H1 (cell line): ENCODE measurements at regions not wholly inside any gene's neighbourhood (a gene's known extent, or its start where the extent isn't known, plus 50 kb on each side); places are given as distances from the start of the nearest gene placed in this dataset.

Source experiments
- CTCF ChIA-PET: fragments of 300-600 bp; sonication (Branson Sonifier 250); formaldehyde crosslinking; loops from one replicate; lab custom pipeline; 2021; ENCODE audit not compliant: partially characterized antibody; lab: Charles Lee
- POLR2A ChIA-PET: fragments of 300-600 bp; sonication (Branson Sonifier 250); formaldehyde crosslinking; loops from one replicate; lab custom pipeline; 2021; ENCODE audit warnings: inconsistent platforms; ENCODE audit not compliant: partially characterized antibody; lab: Charles Lee
- DNase-seq, 2 experiments: peaks; one replicate each; pipeline versions ENCODE4 v3.0.0 to v3.0.0-alpha.2; 2010 to 2022; ENCODE audit warnings: low spot score in 2 of 2, low read depth in 1 of 2, mixed read lengths in 1 of 2
- FAIRE-seq: peaks from 2 replicates; lab custom pipeline; 2011; peaks lifted over from hg19 to GRCh38; lab: Jason Lieb, UNC
- H2AFZ ChIP-seq: 2 replicates; pipeline ENCODE4 v1.8.1; 2012; ENCODE audit warnings: low read length, inconsistent platforms
- H2AK5ac ChIP-seq: 2 replicates; pipeline ENCODE4 v1.6.1; 2013; ENCODE audit warnings: low read depth, low read length
- H2BK120ac ChIP-seq: replicated peaks from 2 replicates; pipeline ENCODE3; 2013; ENCODE audit warnings: low read depth, low read length, inconsistent platforms
- H2BK12ac ChIP-seq: 2 replicates; pipeline ENCODE4 v1.6.1; 2013; ENCODE audit warnings: low read depth, low read length
- H2BK15ac ChIP-seq: 2 replicates; pipeline ENCODE4 v1.6.1; 2013; ENCODE audit warnings: low read length
- H2BK20ac ChIP-seq: 2 replicates; pipeline ENCODE4 v1.6.1; 2013; ENCODE audit warnings: low read length
- H2BK5ac ChIP-seq: 2 replicates; pipeline ENCODE4 v1.6.1; 2013; ENCODE audit warnings: low read depth, low read length
- H3K14ac ChIP-seq: 2 replicates; pipeline ENCODE4 v1.6.1; 2013; ENCODE audit warnings: inconsistent platforms; ENCODE audit not compliant: insufficient read length
- H3K18ac ChIP-seq: 2 replicates; pipeline ENCODE4 v1.6.1; 2013; ENCODE audit warnings: low read length; ENCODE audit errors: extremely low read depth
- H3K23ac ChIP-seq: 2 replicates; pipeline ENCODE4 v1.6.1; 2013; ENCODE audit warnings: inconsistent platforms; ENCODE audit not compliant: insufficient read length
- H3K23me2 ChIP-seq: 2 replicates; pipeline ENCODE4 v1.6.1; 2013; ENCODE audit warnings: low read depth, low read length
- H3K27ac ChIP-seq: 2 replicates; pipeline ENCODE4 v1.6.1; 2011; ENCODE audit warnings: low read depth, low read length, inconsistent platforms
- H3K27me3 ChIP-seq, 4 experiments: replicated peaks in 1 of 4; 1 replicate in 1 of 4; 2 replicates in 3 of 4; pipeline versions ENCODE4 v1.6.1 to v1.8.1; 2011 to 2013; ENCODE audit warnings: low read length in 3 of 4, mild to moderate bottlenecking in 3 of 4, inconsistent platforms in 2 of 4, mixed read lengths in 2 of 4, moderate library complexity in 1 of 4; ENCODE audit not compliant: control insufficient read depth in 3 of 4, insufficient read depth in 3 of 4; ENCODE audit errors: extremely low read depth in 1 of 4
- H3K36me3 ChIP-seq, 4 experiments: 2 replicates each; pipeline versions ENCODE4 v1.6.1 to v1.8.1; 2011 to 2013; ENCODE audit warnings: mild to moderate bottlenecking in 4 of 4, low read length in 3 of 4, moderate library complexity in 2 of 4, control low read depth in 1 of 4, inconsistent platforms in 1 of 4; ENCODE audit not compliant: insufficient read depth in 4 of 4, control insufficient read depth in 2 of 4
- H3K4ac ChIP-seq: replicated peaks from 2 replicates; pipeline ENCODE3; 2013; ENCODE audit warnings: low read length, low read depth, mixed read lengths, inconsistent platforms; ENCODE audit not compliant: insufficient read length
- H3K4me1 ChIP-seq, 4 experiments: replicated peaks in 1 of 4; 1 replicate in 1 of 4; 2 replicates in 3 of 4; pipeline versions ENCODE4 v1.6.1 to v1.8.1; 2011 to 2013; ENCODE audit warnings: low read length in 3 of 4, inconsistent platforms in 2 of 4, mixed read lengths in 1 of 4; ENCODE audit not compliant: insufficient read depth in 4 of 4, control insufficient read depth in 3 of 4
- H3K4me2 ChIP-seq, 2 experiments: 2 replicates each; pipeline versions ENCODE4 v1.6.1 to v1.8.1; 2011 to 2013; ENCODE audit warnings: low read depth in 2 of 2, low read length in 2 of 2, control low read depth in 1 of 2, inconsistent platforms in 1 of 2, mild to moderate bottlenecking in 1 of 2; ENCODE audit not compliant: insufficient read depth in 1 of 2
- H3K4me3 ChIP-seq, 4 experiments: fragments of 200-600, 300-600 bp in 1 of 4; sonication (generic), shearing (Covaris generic), sonication (Bioruptor Twin) in 1 of 4; 2 replicates each; pipeline versions ENCODE4 v1.5.1 to v1.8.1; 2011 to 2016; ENCODE audit warnings: low read length in 4 of 4, low read depth in 3 of 4, control low read depth in 2 of 4, inconsistent platforms in 2 of 4, mild to moderate bottlenecking in 2 of 4, mixed read lengths in 1 of 4, moderate library complexity in 1 of 4; ENCODE audit not compliant: insufficient read depth in 2 of 4; ENCODE audit errors: extremely low read depth in 1 of 4
- H3K56ac ChIP-seq: replicated peaks from 2 replicates; pipeline ENCODE3; 2013; ENCODE audit warnings: low read depth, mild to moderate bottlenecking, mixed read lengths, low read length, inconsistent platforms; ENCODE audit not compliant: insufficient read length
- H3K79me1 ChIP-seq: 2 replicates; pipeline ENCODE4 v1.6.1; 2013; ENCODE audit warnings: low read depth, low read length, control low read depth
- H3K79me2 ChIP-seq, 2 experiments: 2 replicates each; pipeline versions ENCODE4 v1.6.1 to v1.8.1; 2012 to 2013; ENCODE audit warnings: low read length in 2 of 2, mild to moderate bottlenecking in 2 of 2, inconsistent platforms in 1 of 2; ENCODE audit not compliant: insufficient read depth in 2 of 2, control insufficient read depth in 1 of 2
- H3K9ac ChIP-seq, 4 experiments: replicated peaks in 1 of 4; 1 replicate in 1 of 4; 2 replicates in 3 of 4; pipeline versions ENCODE4 v1.6.1 to v1.8.1; 2011 to 2013; ENCODE audit warnings: low read depth in 3 of 4, low read length in 3 of 4, control low read depth in 2 of 4, mild to moderate bottlenecking in 2 of 4, moderate library complexity in 2 of 4, inconsistent platforms in 1 of 4; ENCODE audit errors: extremely low read depth in 1 of 4
- H3K9me3 ChIP-seq, 2 experiments: 2 replicates each; pipeline versions ENCODE4 v1.6.1 to v1.8.1; 2012 to 2013; ENCODE audit warnings: mild to moderate bottlenecking in 2 of 2, moderate library complexity in 2 of 2, control low read depth in 1 of 2, inconsistent platforms in 1 of 2, low read depth in 1 of 2, low read length in 1 of 2, mixed read lengths in 1 of 2; ENCODE audit not compliant: insufficient read depth in 2 of 2
- H4K20me1 ChIP-seq, 2 experiments: replicated peaks in 1 of 2; 2 replicates each; pipeline versions ENCODE3 to v1.8.1; 2011 to 2013; ENCODE audit warnings: inconsistent platforms in 2 of 2, low read length in 2 of 2, mild to moderate bottlenecking in 1 of 2; ENCODE audit not compliant: insufficient read depth in 2 of 2, control insufficient read depth in 1 of 2
- H4K5ac ChIP-seq: 2 replicates; pipeline ENCODE4 v1.6.1; 2013; ENCODE audit warnings: low read length, low read depth, mixed read lengths, inconsistent platforms; ENCODE audit not compliant: insufficient read length
- H4K8ac ChIP-seq: 2 replicates; pipeline ENCODE4 v1.8.0; 2013; ENCODE audit warnings: mild to moderate bottlenecking, moderate library complexity, low read length, inconsistent platforms; ENCODE audit not compliant: insufficient read depth; ENCODE audit errors: extremely low read depth
- H4K91ac ChIP-seq: replicated peaks from 2 replicates; pipeline ENCODE3; 2013; ENCODE audit warnings: low read length, mixed read lengths, inconsistent platforms; ENCODE audit not compliant: insufficient read length
- TBP ChIP-seq: IDR thresholded peaks from 2 replicates; pipeline ENCODE4 v1.6.1; 2011; ENCODE audit warnings: low read depth, low read length, improper control_type of control experiment
- WGBS, 2 experiments: shearing (Covaris generic) in 1 of 2; methylation state at CpG; one replicate each; pipeline versions ENCODE4 v1.1.6 to v1.1.7; 2013 to 2015; ENCODE audit warnings: low lambda C conversion rate in 2 of 2, mixed read lengths in 2 of 2, inconsistent platforms in 1 of 2, low coverage in 1 of 2, missing lambda C conversion rate in 1 of 2; ENCODE audit not compliant: insufficient replicate concordance in 2 of 2, insufficient coverage in 1 of 2, insufficient read length in 1 of 2; ENCODE audit errors: extremely low coverage in 1 of 2, missing lambda C conversion rate in 1 of 2; 5-methylcytosine and 5-hydroxymethylcytosine counted together

DNA sequence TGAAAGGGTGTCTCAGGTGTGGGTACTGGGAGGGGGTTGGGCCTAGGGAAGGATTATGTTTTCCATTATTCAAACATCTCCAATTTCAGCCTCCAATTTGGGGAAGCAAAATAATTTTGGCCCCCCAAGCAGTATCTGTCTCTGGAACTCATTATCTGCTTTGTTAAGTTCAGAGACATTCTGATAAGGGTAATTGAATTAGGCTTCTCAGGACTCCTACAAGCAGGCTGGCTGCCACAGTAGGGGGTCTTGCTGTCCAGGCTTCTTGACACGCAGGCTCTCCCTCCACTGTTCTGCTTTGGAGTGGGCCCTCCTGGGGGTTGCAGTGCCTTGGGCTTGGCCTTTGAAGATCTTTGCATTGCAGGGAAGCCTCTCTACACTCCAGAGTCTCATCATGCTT lies 108.1 kb upstream of the SIX2 start:
- TF ChIP-seq TBP = no peak
- H4K91ac ChIP-seq = no peak overlapping the region

More for the DNA sequence above, 108.1 kb upstream of the SIX2 start:
- Histone ChIP-seq H2BK20ac (no peak overlapping the region), H3K4me1 (no peaks in the 10 kb centered on the region), H3K4me3 (no peak overlapping the region), H3K4ac (no peak overlapping the region), H3K36me3 (no peaks in the 10 kb centered on the region), H2BK15ac (no peak overlapping the region), H4K20me1 (no peaks in the 10 kb centered on the region), H2BK5ac (no peak overlapping the region), H3K9ac (no peak overlapping the region), H3K79me2 (no peaks in the 10 kb centered on the region), H2AFZ (0 out of 2 replicates have a peak overlapping the region, but pooled peaks have one; percentile 12), H4K5ac (no peak overlapping the region), H3K4me2 (no peak overlapping the region), H3K27me3 (no peaks in the 10 kb centered on the region), H3K79me1 (no peaks in the 10 kb centered on the region), H4K8ac (no peak overlapping the region), H3K9me3 (no peaks in the 10 kb centered on the region), H2BK120ac (no peak overlapping the region), H3K56ac (no peak overlapping the region), H3K23me2 (no peaks in the 10 kb centered on the region; the same call in 1 of the 2 replicates), H2AK5ac (no peak overlapping the region), H3K23ac (no peak overlapping the region), H2BK12ac (no peak overlapping the region), H3K14ac (no peak overlapping the region), H3K27ac (no peak overlapping the region), H3K18ac (no peak overlapping the region)
- WGBS, 2 experiments = 93% methylated on average over 1 of the region's 1 CpG; no CpG with 5 or more reads in 1 of the 2 experiments
- ChIA-PET POLR2A (no interaction called here), CTCF (no interaction called here)
- DNase-seq = peak in 1 of 2 experiments; percentile 41
- FAIRE-seq = no peak
